HCT116 (cell line): ENCODE measurements at regions not wholly inside any gene's neighbourhood (a gene's known extent, or its start where the extent isn't known, plus 50 kb on each side); places are given as distances from the start of the nearest gene placed in this dataset.

Source experiments
- POLR2A ChIP-seq: IDR thresholded peaks from 2 replicates; pipeline ENCODE4 v1.7.0; 2011; ENCODE audit warnings: borderline replicate concordance; ENCODE audit not compliant: insufficient read depth, insufficient read length; ENCODE audit errors: extremely low read depth
- POLR2AphosphoS5 ChIP-seq: IDR thresholded peaks from 2 replicates; pipeline ENCODE4 v1.6.1; 2011; ENCODE audit warnings: mild to moderate bottlenecking, low read depth, low read length, moderate library complexity
- RAD21 ChIP-seq: IDR thresholded peaks from 2 replicates; pipeline ENCODE4 v1.6.1; 2012; ENCODE audit warnings: low read depth, mild to moderate bottlenecking
- TCF7L2 ChIP-seq: IDR thresholded peaks from 2 replicates; pipeline ENCODE4 v1.7.0; 2011; ENCODE audit warnings: borderline replicate concordance, inconsistent platforms; ENCODE audit not compliant: insufficient read depth, insufficient read length; ENCODE audit errors: extremely low read depth
- YY1 ChIP-seq: IDR thresholded peaks from 2 replicates; pipeline ENCODE4 v1.6.1; 2011; ENCODE audit warnings: low read length, low read depth, moderate library complexity, mild to moderate bottlenecking; ENCODE audit not compliant: insufficient replicate concordance; ENCODE audit errors: extremely low read depth
- TF ChIP-seq, protein P1 (sequence below): IDR thresholded peaks from 2 replicates; pipeline ENCODE4 v1.6.1; 2012
- TF ChIP-seq, protein P2 (sequence below), 3 experiments: fragments of 200-600 bp in 1 of 3; sonication (generic) in 1 of 3; IDR thresholded peaks in 2 of 3; conservative IDR thresholded peaks in 1 of 3; 2 replicates each; pipeline ENCODE4 v1.5.1; 2012 to 2017; ENCODE audit warnings: low read depth in 2 of 3, low read length in 2 of 3, antibody characterized with exemption in 1 of 3, borderline replicate concordance in 1 of 3, control low read depth in 1 of 3, mild to moderate bottlenecking in 1 of 3, mixed read lengths in 1 of 3, mixed run types in 1 of 3, moderate library complexity in 1 of 3; ENCODE audit not compliant: insufficient read depth in 1 of 3
- TF ChIP-seq, protein P3 (sequence below): IDR thresholded peaks from 2 replicates; pipeline ENCODE4 v1.6.1; 2011; ENCODE audit warnings: mild to moderate bottlenecking, low read length, moderate library complexity; ENCODE audit not compliant: insufficient replicate concordance; ENCODE audit errors: extremely low read depth

DNA sequence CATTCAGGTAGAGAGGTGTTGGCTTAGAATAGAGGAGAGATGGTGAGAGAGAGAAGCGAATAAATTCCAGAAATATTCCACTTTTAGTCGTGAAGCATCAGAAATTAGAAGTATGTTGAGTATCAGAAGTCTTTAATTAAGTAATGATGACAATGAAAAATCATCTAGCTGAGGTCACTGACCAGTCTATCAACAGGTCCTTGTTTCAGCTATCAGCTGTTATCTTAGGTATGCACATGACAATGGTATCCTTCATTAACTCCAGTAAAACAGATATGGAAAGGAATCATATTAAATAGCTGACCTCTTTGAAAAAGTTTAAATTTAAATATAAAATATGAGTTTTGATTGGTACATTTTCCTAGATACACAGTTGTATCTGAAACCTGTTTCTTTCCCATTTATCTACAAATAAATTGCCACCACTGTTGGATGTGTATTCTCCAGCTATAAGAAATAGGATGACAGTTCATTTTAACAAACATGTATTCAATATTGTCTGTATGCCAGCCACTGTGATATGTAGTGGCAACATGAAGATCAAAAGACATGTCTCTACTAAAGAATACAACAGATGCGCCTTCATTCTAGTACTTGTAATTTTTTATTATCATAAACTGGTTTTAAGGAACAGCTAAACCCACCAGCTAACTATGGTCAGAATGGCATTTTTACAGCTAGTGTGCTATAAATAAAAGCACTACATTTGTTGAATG is 424.2 kb upstream of the DCN start:
- TF ChIP-seq, protein P1, sequence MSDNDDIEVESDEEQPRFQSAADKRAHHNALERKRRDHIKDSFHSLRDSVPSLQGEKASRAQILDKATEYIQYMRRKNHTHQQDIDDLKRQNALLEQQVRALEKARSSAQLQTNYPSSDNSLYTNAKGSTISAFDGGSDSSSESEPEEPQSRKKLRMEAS, result no peak
- no peak for TF ChIP-seq POLR2AphosphoS5
- TF ChIP-seq, protein P2, sequence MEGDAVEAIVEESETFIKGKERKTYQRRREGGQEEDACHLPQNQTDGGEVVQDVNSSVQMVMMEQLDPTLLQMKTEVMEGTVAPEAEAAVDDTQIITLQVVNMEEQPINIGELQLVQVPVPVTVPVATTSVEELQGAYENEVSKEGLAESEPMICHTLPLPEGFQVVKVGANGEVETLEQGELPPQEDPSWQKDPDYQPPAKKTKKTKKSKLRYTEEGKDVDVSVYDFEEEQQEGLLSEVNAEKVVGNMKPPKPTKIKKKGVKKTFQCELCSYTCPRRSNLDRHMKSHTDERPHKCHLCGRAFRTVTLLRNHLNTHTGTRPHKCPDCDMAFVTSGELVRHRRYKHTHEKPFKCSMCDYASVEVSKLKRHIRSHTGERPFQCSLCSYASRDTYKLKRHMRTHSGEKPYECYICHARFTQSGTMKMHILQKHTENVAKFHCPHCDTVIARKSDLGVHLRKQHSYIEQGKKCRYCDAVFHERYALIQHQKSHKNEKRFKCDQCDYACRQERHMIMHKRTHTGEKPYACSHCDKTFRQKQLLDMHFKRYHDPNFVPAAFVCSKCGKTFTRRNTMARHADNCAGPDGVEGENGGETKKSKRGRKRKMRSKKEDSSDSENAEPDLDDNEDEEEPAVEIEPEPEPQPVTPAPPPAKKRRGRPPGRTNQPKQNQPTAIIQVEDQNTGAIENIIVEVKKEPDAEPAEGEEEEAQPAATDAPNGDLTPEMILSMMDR (IDR thresholded peaks at IDR 0.05 in 2 of 3, conservative IDR thresholded peaks at IDR 0.05 in 1 of 3; ENCODE audit: borderline replicate concordance in 1 of 3, insufficient read depth in 1 of 3, low read depth in 2 of 3, low read length in 2 of 3), result no peak
- TF ChIP-seq RAD21, result no peak
- no peak for TF ChIP-seq YY1
- TF ChIP-seq POLR2A, result no peak
- TF ChIP-seq, protein P3, sequence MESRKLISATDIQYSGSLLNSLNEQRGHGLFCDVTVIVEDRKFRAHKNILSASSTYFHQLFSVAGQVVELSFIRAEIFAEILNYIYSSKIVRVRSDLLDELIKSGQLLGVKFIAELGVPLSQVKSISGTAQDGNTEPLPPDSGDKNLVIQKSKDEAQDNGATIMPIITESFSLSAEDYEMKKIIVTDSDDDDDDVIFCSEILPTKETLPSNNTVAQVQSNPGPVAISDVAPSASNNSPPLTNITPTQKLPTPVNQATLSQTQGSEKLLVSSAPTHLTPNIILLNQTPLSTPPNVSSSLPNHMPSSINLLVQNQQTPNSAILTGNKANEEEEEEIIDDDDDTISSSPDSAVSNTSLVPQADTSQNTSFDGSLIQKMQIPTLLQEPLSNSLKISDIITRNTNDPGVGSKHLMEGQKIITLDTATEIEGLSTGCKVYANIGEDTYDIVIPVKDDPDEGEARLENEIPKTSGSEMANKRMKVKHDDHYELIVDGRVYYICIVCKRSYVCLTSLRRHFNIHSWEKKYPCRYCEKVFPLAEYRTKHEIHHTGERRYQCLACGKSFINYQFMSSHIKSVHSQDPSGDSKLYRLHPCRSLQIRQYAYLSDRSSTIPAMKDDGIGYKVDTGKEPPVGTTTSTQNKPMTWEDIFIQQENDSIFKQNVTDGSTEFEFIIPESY, result no peak
- no peak for TF ChIP-seq TCF7L2
